Adipocyte (in vitro differentiated cells): ENCODE measurements at regions not wholly inside any gene's neighbourhood (a gene's known extent, or its start where the extent isn't known, plus 50 kb on each side); places are given as distances from the start of the nearest gene placed in this dataset.

Source experiments
- DNase-seq: peaks from one replicate; pipeline ENCODE4 v3.0.0-alpha.2; 2015; ENCODE audit warnings: low read depth
- H3K27me3 ChIP-seq: replicated peaks from 2 replicates; pipeline ENCODE4 v1.7.0; 2013; ENCODE audit warnings: mild to moderate bottlenecking, low read length, moderate library complexity; ENCODE audit not compliant: control insufficient read depth, insufficient read depth
- H3K36me3 ChIP-seq: 2 replicates; pipeline ENCODE4 v1.7.0; 2013; ENCODE audit warnings: low read length, mild to moderate bottlenecking, moderate library complexity; ENCODE audit not compliant: control insufficient read depth, insufficient read depth, severe bottlenecking
- H3K4me1 ChIP-seq: 2 replicates; pipeline ENCODE4 v1.7.0; 2013; ENCODE audit warnings: mild to moderate bottlenecking, low read length, moderate library complexity; ENCODE audit not compliant: control insufficient read depth, insufficient read depth
- H3K4me3 ChIP-seq: 2 replicates; pipeline ENCODE4 v1.7.0; 2013; ENCODE audit warnings: mild to moderate bottlenecking, low read length, moderate library complexity
- H3K9ac ChIP-seq: 2 replicates; pipeline ENCODE4 v1.7.0; 2013; ENCODE audit warnings: mild to moderate bottlenecking, low read length, moderate library complexity
- H3K9me3 ChIP-seq: 2 replicates; pipeline ENCODE4 v1.7.0; 2013; ENCODE audit warnings: mild to moderate bottlenecking, low read length, moderate library complexity; ENCODE audit not compliant: control insufficient read depth

DNA sequence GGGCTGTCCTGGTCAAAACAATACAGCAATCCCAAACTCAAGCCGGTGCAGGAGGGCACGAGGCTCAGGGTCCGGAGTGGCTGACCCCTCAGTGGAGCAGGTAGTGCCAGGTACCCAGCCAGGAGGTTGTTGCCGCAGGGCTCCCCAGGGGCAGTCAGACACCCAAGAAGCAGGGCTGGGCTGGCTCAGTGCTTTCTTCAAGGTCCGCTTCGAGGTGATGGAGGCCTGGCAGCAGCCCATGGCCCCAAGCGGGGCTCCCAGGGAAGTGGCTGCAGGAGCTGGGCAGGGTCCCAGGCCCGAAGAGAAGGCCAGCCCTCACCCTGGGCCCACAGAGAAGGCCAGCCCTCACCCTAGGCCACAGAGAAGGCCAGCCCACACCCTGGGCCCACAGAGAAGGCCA, 55.3 kb upstream of the COPS8 start:
- Histone ChIP-seq H3K36me3 (no peaks in the 10 kb centered on the region), H3K4me3 (no peak overlapping the region), H3K9me3 (peaks cover 6% of the 10 kb centered on the region), H3K27me3 (no peaks in the 10 kb centered on the region), H3K9ac (no peak overlapping the region), H3K4me1 (peaks cover 9% of the 10 kb centered on the region)
- no peak for DNase-seq

DNA sequence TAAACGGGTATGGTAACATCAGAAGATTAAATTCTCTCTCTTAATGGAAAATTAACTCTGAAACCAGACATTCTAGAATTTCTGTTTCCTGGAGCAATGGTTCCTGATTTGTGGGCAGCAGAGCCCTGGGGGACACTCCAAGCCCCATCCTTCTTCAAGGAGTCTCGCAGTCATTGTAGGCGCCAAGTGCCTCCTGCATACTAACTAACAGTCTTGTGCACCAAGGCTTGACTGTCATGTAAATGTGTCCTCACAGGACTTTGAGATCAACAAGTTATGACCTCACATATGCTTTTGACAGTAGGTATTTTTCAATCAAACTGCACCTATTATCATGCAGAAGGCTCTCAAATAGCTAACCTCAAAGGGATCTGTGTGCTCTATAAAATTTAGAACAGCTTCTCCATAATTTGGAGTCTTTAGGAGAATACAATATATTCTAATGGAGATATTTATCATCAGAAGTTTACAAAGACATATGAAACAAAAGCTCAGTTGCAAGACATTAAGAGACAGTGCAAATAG, 52.1 kb upstream of the COPS8 start:
- Histone ChIP-seq H3K9ac (no peak overlapping the region), H3K9me3 (peaks cover 6% of the 10 kb centered on the region), H3K4me3 (no peak overlapping the region), H3K4me1 (no peaks in the 10 kb centered on the region), H3K36me3 (no peaks in the 10 kb centered on the region), H3K27me3 (no peaks in the 10 kb centered on the region)
- DNase-seq, result no peak

DNA sequence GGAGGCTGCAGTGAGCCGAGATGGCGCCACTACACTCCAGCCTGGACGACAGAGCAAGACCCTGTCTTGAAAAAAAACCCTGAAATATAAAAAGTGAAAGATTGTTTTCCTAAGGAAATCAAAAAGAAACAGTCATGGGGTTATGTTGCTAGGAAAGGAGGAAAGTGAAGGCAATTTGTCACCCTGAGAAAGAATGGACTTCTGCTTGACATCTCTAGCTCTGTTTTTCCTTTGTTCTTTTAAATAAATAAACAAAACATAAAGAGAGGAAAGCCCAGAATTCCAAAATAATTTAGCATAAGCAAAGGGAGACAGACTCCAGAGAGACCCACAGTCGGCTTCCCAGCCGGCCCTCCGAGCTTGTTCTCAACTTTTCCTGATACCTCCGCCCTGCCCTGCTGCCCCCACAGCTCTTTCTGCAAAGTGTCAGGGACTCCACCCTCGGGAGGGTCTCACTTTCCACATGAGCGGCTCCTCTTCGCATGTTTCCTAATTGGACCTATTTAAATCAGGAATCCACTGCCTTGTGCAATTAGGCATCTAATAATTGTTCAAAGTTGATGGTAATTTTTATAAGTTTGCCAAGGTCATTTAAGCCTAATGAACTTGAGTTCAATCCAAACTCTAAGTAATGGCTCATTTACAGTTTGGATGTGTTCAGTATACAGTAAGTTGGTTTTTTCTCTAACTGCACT, 49.8 kb upstream of the COPS8 start:
- Histone ChIP-seq H3K9ac (no peak overlapping the region), H3K36me3 (no peaks in the 10 kb centered on the region), H3K4me1 (no peaks in the 10 kb centered on the region), H3K27me3 (no peaks in the 10 kb centered on the region), H3K4me3 (no peak overlapping the region), H3K9me3 (peaks cover 6% of the 10 kb centered on the region)
- no peak for DNase-seq
